Bronchial epithelial cell (primary cell): ENCODE measurements at regions not wholly inside any gene's neighbourhood (a gene's known extent, or its start where the extent isn't known, plus 50 kb on each side); places are given as distances from the start of the nearest gene placed in this dataset.

Source experiments
- DNase-seq: peaks from one replicate; pipeline ENCODE4 v3.0.0-alpha.2; 2010; ENCODE audit warnings: low read depth
- FAIRE-seq: peaks from 2 replicates; lab custom pipeline; 2011; peaks lifted over from hg19 to GRCh38; lab: Jason Lieb, UNC
- H3K27me3 ChIP-seq: 2 replicates; pipeline ENCODE4 v1.5.1; 2011; ENCODE audit warnings: low read length; ENCODE audit not compliant: control insufficient read depth, insufficient read depth
- H3K36me3 ChIP-seq: 2 replicates; pipeline ENCODE4 v1.5.1; 2011; ENCODE audit warnings: low read length; ENCODE audit not compliant: control insufficient read depth, insufficient read depth
- H3K4me3 ChIP-seq: 2 replicates; pipeline ENCODE4 v1.5.1; 2011; ENCODE audit warnings: mild to moderate bottlenecking, low read depth, low read length, control low read depth
- CTCF ChIP-seq: IDR thresholded peaks from 2 replicates; pipeline ENCODE4 v1.5.1; 2011; ENCODE audit warnings: mild to moderate bottlenecking, moderate library complexity, low read length, control low read depth, inconsistent platforms; ENCODE audit not compliant: insufficient read depth, severe bottlenecking

GRCh38 chr12:53857666-53858065, 81.0 kb upstream of the HOXC13 start:
- Histone ChIP-seq H3K36me3 (no peaks in the 10 kb centered on the region), H3K27me3 (peaks cover 1% of the 10 kb centered on the region), H3K4me3 (no peak overlapping the region)
- no peak for TF ChIP-seq CTCF
- DNase-seq (no peak), FAIRE-seq (no peak)

- FAIRE-seq (no peak), DNase-seq (peak; percentile 18)
- Histone ChIP-seq H3K36me3 (no peaks in the 10 kb centered on the region), H3K27me3 (no peaks in the 10 kb centered on the region), H3K4me3 (no peak overlapping the region)
- no peak for TF ChIP-seq CTCF
Measured at GRCh38 chr12:53860426-53861345, 77.9 kb upstream of the HOXC13 start.

GRCh38 chr12:53862206-53862605, 76.4 kb upstream of the HOXC13 start:
- FAIRE-seq (no peak), DNase-seq (no peak)
- Histone ChIP-seq H3K4me3 (no peak overlapping the region), H3K36me3 (no peaks in the 10 kb centered on the region), H3K27me3 (no peaks in the 10 kb centered on the region)
- no peak for TF ChIP-seq CTCF

- Histone ChIP-seq H3K36me3 (no peaks in the 10 kb centered on the region), H3K27me3 (no peaks in the 10 kb centered on the region), H3K4me3 (no peak overlapping the region)
- peak; percentile 86 for DNase-seq
- TF ChIP-seq CTCF: no peak
- peak; percentile 86 for FAIRE-seq
Measured at GRCh38 chr12:53862831-53863230, 75.8 kb upstream of the HOXC13 start.

GRCh38 chr12:53866727-53867126, 71.9 kb upstream of the HOXC13 start:
- TF ChIP-seq CTCF: no peak
- no peak for DNase-seq
- Histone ChIP-seq H3K36me3 (no peaks in the 10 kb centered on the region), H3K4me3 (no peak overlapping the region), H3K27me3 (no peaks in the 10 kb centered on the region)
- FAIRE-seq: no peak
